Tibial nerve (tissue), 4 donors: ENCODE measurements at regions not wholly inside any gene's neighbourhood (a gene's known extent, or its start where the extent isn't known, plus 50 kb on each side); places are given as distances from the start of the nearest gene placed in this dataset.
"Not testable (repeated sequence)": the region's sequence is repeated elsewhere in the genome, so short reads cannot be mapped to it uniquely, and the experiment has no call there.

ENCODE experiments used
- DNase-seq, 2 donors: peaks; one replicate each; pipeline ENCODE4 v3.0.0-alpha.2; 2019; ENCODE audit warnings: low spot score in 2 of 2
- H3K27ac ChIP-seq, 4 donors: fragments of 200-600 bp; sonication (generic) in 3 of 4; one replicate each; pipeline ENCODE4 v1.5.1; 2017 to 2019; ENCODE audit warnings: mild to moderate bottlenecking in 1 of 4
- H3K27me3 ChIP-seq, 2 donors: fragments of 200-600 bp; sonication (generic) in 1 of 2; one replicate each; pipeline versions ENCODE4 v1.5.1 to v1.6.0; 2017 to 2019
- H3K36me3 ChIP-seq, 3 donors: fragments of 200-600 bp; sonication (generic); one replicate each; pipeline ENCODE4 v1.5.1; 2018 to 2019
- H3K4me1 ChIP-seq, 4 donors: fragments of 200-600 bp; sonication (generic) in 3 of 4; one replicate each; pipeline ENCODE4 v1.5.1; 2017 to 2019
- H3K4me3 ChIP-seq, 4 donors: fragments of 200-600 bp; sonication (generic) in 3 of 4; one replicate each; pipeline ENCODE4 v1.5.1; 2017 to 2019; ENCODE audit warnings: mild to moderate bottlenecking in 1 of 4, moderate library complexity in 1 of 4
- H3K9me3 ChIP-seq, 4 donors: fragments of 200-600 bp; sonication (generic) in 3 of 4; one replicate each; pipeline ENCODE4 v1.5.1; 2017 to 2019
- EP300 ChIP-seq, 2 donors: sonication (generic); formaldehyde crosslinking; IDR thresholded peaks; one replicate each; pipeline ENCODE4 v1.6.1; 2017; ENCODE audit warnings: antibody characterized with exemption in 2 of 2, mild to moderate bottlenecking in 1 of 2
- POLR2A ChIP-seq, 2 donors: fragments of 450-650 bp; IDR thresholded peaks; one replicate each; pipeline ENCODE4 v1.6.1; 2017; ENCODE audit warnings: antibody characterized with exemption in 2 of 2, mild to moderate bottlenecking in 2 of 2, moderate library complexity in 2 of 2
- WGBS, 2 donors: methylation state at CpG; one replicate each; pipeline ENCODE4 v1.1.5; 2018; 5-methylcytosine and 5-hydroxymethylcytosine counted together
- TF ChIP-seq, protein P1 (sequence below), 5 experiments: fragments of 200-600 bp in 3 of 5; fragments of 450-650 bp in 2 of 5; sonication (generic) in 3 of 5; IDR thresholded peaks; one replicate each; pipeline ENCODE4 v1.5.1; 2016 to 2019; ENCODE audit warnings: antibody characterized with exemption in 5 of 5, mild to moderate bottlenecking in 3 of 5, moderate library complexity in 2 of 5

DNA sequence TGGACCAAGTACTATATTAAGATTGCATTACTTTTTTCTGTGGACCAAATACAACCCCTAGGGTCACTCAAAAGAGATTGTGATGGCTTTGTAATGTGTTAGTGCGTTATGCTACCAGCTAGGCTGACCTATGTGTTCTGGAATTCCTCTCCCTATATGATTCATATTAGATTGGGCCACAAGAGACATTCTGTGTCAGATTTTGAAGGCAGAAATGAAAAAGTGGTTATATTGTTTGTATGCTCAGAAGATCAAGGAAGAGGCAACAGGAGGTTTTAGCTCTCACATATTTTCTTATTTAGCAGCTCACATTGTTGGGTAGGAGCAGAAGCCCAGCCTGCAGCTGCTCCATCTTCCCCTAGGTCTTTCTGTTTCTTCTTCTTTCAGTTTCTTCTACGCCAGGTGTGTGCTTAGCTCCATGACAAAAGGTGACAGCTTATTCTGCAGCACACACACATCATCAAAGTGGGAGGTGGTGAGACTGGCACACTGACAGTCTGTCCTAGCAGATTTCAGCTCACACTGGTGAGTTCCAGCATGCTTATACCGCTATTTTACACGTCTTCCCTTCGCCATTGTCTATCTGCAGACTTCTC is 156.8 kb upstream of the UBE2E3 start:
- DNase-seq = no peak
- Histone ChIP-seq H3K27ac (no peak overlapping the region), H3K27me3 (no peaks in the 10 kb centered on the region), H3K4me1 (no peaks in the 10 kb centered on the region), H3K36me3 (no peaks in the 10 kb centered on the region), H3K9me3 (no peaks in the 10 kb centered on the region), H3K4me3 (no peak overlapping the region)
- whole genome bisulfite sequencing, 2 donors = 79 to 80% methylated on average over 5 of the region's 5 CpGs
- TF ChIP-seq POLR2A (IDR thresholded peaks at IDR 0.05) (no peak), EP300 (IDR thresholded peaks at IDR 0.05) (no peak)
- TF ChIP-seq, protein P1, sequence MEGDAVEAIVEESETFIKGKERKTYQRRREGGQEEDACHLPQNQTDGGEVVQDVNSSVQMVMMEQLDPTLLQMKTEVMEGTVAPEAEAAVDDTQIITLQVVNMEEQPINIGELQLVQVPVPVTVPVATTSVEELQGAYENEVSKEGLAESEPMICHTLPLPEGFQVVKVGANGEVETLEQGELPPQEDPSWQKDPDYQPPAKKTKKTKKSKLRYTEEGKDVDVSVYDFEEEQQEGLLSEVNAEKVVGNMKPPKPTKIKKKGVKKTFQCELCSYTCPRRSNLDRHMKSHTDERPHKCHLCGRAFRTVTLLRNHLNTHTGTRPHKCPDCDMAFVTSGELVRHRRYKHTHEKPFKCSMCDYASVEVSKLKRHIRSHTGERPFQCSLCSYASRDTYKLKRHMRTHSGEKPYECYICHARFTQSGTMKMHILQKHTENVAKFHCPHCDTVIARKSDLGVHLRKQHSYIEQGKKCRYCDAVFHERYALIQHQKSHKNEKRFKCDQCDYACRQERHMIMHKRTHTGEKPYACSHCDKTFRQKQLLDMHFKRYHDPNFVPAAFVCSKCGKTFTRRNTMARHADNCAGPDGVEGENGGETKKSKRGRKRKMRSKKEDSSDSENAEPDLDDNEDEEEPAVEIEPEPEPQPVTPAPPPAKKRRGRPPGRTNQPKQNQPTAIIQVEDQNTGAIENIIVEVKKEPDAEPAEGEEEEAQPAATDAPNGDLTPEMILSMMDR (IDR thresholded peaks at IDR 0.05) = no peak

DNA sequence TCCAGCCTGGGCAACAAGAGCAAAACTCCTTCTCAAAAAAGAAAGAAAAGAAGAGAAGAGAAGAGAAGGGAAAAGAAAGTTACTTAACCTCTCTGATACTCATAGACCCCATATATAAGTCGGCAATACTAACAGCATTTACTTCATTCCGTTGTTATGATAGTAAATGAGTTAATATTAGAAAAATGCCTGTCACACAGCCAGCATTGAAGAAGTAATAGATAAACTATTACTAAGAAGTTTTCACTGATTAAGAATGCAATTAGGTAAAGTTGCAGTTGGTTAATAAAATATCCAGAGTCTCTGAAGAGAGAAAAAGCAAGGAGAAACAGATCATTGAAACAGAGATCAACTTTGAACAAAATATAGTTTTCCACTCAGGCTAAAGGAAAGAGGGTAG is 161.3 kb upstream of the UBE2E3 start:
- DNase-seq = no peak
- no peaks in the 10 kb centered on the region for H3K4me1 ChIP-seq
- H3K9me3 ChIP-seq = no peaks in the 10 kb centered on the region
- H3K27me3 ChIP-seq = no peaks in the 10 kb centered on the region
- no peaks in the 10 kb centered on the region for H3K36me3 ChIP-seq
- no peak overlapping the region for H3K4me3 ChIP-seq
- no peak overlapping the region for H3K27ac ChIP-seq
- TF ChIP-seq EP300 (IDR thresholded peaks at IDR 0.05) (no peak), POLR2A (IDR thresholded peaks at IDR 0.05) (no peak)
- TF ChIP-seq, protein P1 (IDR thresholded peaks at IDR 0.05) = no peak
- 90 to 91% methylated on average over 2 of the region's 2 CpGs for WGBS, 2 donors

DNA sequence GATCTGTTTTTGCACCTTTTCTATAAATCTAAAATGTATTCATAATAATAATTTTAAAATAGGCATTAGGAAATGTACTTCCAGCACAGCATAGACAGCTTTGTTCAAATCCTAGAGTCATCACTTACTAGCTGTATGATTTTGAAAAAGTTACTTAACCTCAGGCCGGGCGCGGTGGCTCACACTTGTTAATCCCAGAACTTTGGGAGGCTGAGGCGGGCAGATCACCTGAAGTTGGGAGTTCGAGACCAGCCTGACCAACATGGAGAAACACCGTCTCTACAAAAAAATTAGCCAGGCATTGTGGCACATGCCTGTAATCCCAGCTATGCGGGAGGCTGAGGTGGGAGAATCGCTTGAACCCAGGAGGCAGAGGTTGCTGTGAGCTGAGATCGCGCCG is 161.7 kb upstream of the UBE2E3 start:
- H3K27me3 ChIP-seq, H3K4me3 ChIP-seq, H3K27ac ChIP-seq, H3K9me3 ChIP-seq, H3K36me3 ChIP-seq, H3K4me1 ChIP-seq, DNase-seq: not testable (repeated sequence)
- WGBS, 2 donors = 93 to 96% methylated on average over 11 of the region's 11 CpGs

DNA sequence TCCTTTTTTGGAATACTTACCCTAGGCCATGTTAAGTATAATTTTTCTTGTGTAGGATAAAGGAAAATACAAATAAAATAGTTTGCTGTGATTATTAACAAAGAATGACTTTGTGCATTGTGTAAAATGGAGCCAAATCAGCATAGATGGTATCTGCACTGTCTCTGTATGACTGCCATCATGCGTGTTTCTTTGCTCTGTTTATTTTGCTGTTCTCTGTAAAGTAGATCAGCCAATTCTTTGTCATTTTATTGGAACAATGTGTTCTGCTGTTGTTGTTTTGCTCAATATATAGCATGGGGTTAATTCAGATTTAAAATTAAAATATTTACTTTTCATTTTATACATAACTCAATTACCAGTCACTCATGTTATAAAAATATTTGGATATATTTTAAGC is 181.3 kb upstream of the UBE2E3 start:
- no peaks in the 10 kb centered on the region for H3K36me3 ChIP-seq
- no peak for DNase-seq
- TF ChIP-seq EP300 (IDR thresholded peaks at IDR 0.05) (no peak), POLR2A (IDR thresholded peaks at IDR 0.05) (no peak)
- TF ChIP-seq, protein P1 (IDR thresholded peaks at IDR 0.05) = no peak
- 48 to 57% methylated on average over 1 of the region's 1 CpG for WGBS, 2 donors
- H3K4me1 ChIP-seq = no peaks in the 10 kb centered on the region
- H3K27me3 ChIP-seq = no peaks in the 10 kb centered on the region
- no peak overlapping the region for H3K4me3 ChIP-seq
- no peak overlapping the region for H3K27ac ChIP-seq
- H3K9me3 ChIP-seq = no peaks in the 10 kb centered on the region

DNA sequence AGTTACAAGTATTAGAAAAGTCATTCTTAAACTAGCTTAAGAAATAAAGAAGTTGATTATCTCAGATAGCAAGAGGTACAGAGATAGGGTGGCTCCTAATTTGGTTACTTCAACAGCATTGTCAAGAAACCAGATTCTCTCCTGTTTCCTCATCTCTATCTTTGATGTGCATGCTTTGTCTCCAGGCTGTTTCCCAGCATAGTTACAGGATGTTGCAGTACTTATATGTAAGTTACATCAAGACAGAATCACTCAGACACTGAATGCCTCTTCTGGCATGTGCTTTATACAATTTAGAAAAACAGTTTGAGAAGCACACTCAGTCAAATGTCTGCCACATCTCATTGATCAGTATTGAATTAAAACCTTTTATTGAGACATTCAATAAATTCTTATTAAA is 189.5 kb upstream of the UBE2E3 start:
- TF ChIP-seq POLR2A (IDR thresholded peaks at IDR 0.05) (no peak), EP300 (IDR thresholded peaks at IDR 0.05) (no peak)
- TF ChIP-seq, protein P1 (IDR thresholded peaks at IDR 0.05) = no peak
- H3K27me3 ChIP-seq = no peaks in the 10 kb centered on the region
- H3K4me3 ChIP-seq = no peak overlapping the region
- no peaks in the 10 kb centered on the region for H3K9me3 ChIP-seq
- no peaks in the 10 kb centered on the region for H3K4me1 ChIP-seq
- H3K36me3 ChIP-seq = no peaks in the 10 kb centered on the region
- H3K27ac ChIP-seq = no peak overlapping the region
- no peak for DNase-seq

DNA sequence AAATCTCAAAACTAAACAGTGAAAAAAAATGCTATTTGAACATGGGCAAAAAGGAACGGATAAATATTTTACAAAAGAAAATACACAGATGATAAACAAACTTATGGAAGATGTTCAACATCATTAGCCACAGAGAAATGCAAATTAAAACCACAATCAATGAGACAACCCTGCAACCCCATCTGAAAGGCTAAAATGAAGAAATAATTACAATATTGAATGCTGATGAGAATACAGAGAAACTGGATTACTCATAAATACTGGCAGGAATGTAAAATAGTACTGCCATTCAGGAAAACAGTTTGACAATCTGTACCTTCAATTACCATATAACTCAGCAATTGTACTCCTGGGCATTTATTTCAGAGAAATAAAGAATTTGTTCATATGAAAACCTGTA is 193.1 kb upstream of the UBE2E3 start:
- Histone ChIP-seq H3K9me3 (peaks cover 0 to 5% (median 0%) of the 10 kb centered on the region in 4 donors), H3K27ac (no peak overlapping the region), H3K4me1 (no peaks in the 10 kb centered on the region), H3K36me3 (no peaks in the 10 kb centered on the region), H3K27me3 (no peaks in the 10 kb centered on the region), H3K4me3 (no peak overlapping the region)
- WGBS, 2 donors = 79 to 83% methylated on average over 1 of the region's 1 CpG
- no peak for DNase-seq
- no peak for TF ChIP-seq EP300 (IDR thresholded peaks at IDR 0.05)
- TF ChIP-seq POLR2A (IDR thresholded peaks at IDR 0.05) = no peak
- TF ChIP-seq, protein P1 (IDR thresholded peaks at IDR 0.05) = no peak
